Osteoblast (primary cell): ENCODE measurements at regions not wholly inside any gene's neighbourhood (a gene's known extent, or its start where the extent isn't known, plus 50 kb on each side); places are given as distances from the start of the nearest gene placed in this dataset.

Experiments used
- DNase-seq: peaks from one replicate; pipeline ENCODE4 v3.0.0; 2011; ENCODE audit warnings: low spot score, mixed read lengths; ENCODE audit not compliant: insufficient read length; ENCODE audit errors: missing footprints
- H2AFZ ChIP-seq: 2 replicates; pipeline ENCODE4 v1.6.0; 2011; ENCODE audit warnings: mild to moderate bottlenecking, low read length
- H3K27ac ChIP-seq: 2 replicates; pipeline ENCODE4 v1.5.1; 2011; ENCODE audit warnings: mild to moderate bottlenecking, low read depth, low read length, moderate library complexity
- H3K27me3 ChIP-seq: 2 replicates; pipeline ENCODE4 v1.6.0; 2012; ENCODE audit warnings: mild to moderate bottlenecking, control low read depth, inconsistent platforms, low read length, moderate library complexity; ENCODE audit not compliant: insufficient read depth
- H3K36me3 ChIP-seq: 2 replicates; pipeline ENCODE4 v1.5.1; 2011; ENCODE audit warnings: mild to moderate bottlenecking, low read length, control low read depth, moderate library complexity; ENCODE audit not compliant: insufficient read depth
- H3K4me1 ChIP-seq: 2 replicates; pipeline ENCODE4 v1.5.1; 2011; ENCODE audit warnings: mild to moderate bottlenecking, low read length, control low read depth, moderate library complexity; ENCODE audit not compliant: insufficient read depth
- H3K4me2 ChIP-seq: 2 replicates; pipeline ENCODE4 v1.6.0; 2011; ENCODE audit warnings: mild to moderate bottlenecking, low read length; ENCODE audit not compliant: insufficient read depth
- H3K4me3 ChIP-seq: fragments of 200-600 bp; sonication (generic); 3 replicates; pipeline ENCODE4 v1.5.1; 2012; ENCODE audit warnings: mild to moderate bottlenecking, low read length, inconsistent platforms; ENCODE audit not compliant: insufficient read depth
- H3K79me2 ChIP-seq: 2 replicates; pipeline ENCODE4 v1.6.0; 2012; ENCODE audit warnings: mild to moderate bottlenecking, low read length, control low read depth, inconsistent platforms; ENCODE audit not compliant: insufficient read depth
- H3K9me3 ChIP-seq: 2 replicates; pipeline ENCODE4 v1.5.1; 2011; ENCODE audit warnings: low read depth, low read length, control low read depth
- H4K20me1 ChIP-seq: 2 replicates; pipeline ENCODE4 v1.6.0; 2012; ENCODE audit warnings: mild to moderate bottlenecking, low read length, control low read depth; ENCODE audit not compliant: insufficient read depth
- TF ChIP-seq, protein P1 (sequence below): IDR thresholded peaks from 2 replicates; pipeline ENCODE4 v1.5.1; 2011; ENCODE audit warnings: mild to moderate bottlenecking, low read depth, low read length, moderate library complexity; ENCODE audit errors: extremely low read depth

DNA sequence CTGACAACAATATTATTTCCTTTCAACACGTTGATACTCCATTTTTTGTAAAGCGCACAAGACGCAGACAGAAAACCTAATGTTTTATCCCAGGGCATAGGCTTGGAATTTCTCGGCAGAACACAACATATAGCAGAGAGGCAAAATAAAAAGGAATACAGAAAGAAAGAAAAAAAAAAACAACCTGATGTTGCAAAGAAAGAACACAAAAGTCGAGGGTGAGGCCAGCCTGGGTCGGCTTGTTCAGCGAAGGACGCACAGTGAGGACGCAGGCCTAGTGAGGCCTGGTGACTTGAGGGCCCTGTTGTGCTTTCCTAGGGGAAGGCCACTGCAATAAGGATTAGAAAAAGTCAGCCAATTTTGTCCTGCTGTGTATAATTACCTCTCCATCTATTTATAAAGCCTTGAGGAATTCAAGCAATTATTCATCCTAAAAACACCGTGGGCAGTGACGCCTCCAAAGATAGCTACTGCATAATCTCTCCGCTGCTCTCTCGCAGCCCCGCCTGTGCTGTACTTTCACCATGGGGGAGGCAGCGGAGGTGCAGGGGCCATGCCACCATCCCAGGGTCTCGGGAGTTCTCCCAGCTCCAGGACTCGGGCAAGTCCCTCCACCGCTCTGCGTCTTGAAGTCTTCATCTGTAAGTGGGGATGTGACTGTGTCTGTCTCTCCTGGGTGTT is 61.9 kb upstream of the SH3RF3 start:
- H3K79me2 ChIP-seq, result no peaks in the 10 kb centered on the region
- H3K27me3 ChIP-seq, result peaks cover 43% of the 10 kb centered on the region
- H3K4me2 ChIP-seq, result no peak overlapping the region
- no peak overlapping the region for H3K27ac ChIP-seq
- no peaks in the 10 kb centered on the region for H3K9me3 ChIP-seq
- no peaks in the 10 kb centered on the region for H3K36me3 ChIP-seq
- TF ChIP-seq, protein P1, sequence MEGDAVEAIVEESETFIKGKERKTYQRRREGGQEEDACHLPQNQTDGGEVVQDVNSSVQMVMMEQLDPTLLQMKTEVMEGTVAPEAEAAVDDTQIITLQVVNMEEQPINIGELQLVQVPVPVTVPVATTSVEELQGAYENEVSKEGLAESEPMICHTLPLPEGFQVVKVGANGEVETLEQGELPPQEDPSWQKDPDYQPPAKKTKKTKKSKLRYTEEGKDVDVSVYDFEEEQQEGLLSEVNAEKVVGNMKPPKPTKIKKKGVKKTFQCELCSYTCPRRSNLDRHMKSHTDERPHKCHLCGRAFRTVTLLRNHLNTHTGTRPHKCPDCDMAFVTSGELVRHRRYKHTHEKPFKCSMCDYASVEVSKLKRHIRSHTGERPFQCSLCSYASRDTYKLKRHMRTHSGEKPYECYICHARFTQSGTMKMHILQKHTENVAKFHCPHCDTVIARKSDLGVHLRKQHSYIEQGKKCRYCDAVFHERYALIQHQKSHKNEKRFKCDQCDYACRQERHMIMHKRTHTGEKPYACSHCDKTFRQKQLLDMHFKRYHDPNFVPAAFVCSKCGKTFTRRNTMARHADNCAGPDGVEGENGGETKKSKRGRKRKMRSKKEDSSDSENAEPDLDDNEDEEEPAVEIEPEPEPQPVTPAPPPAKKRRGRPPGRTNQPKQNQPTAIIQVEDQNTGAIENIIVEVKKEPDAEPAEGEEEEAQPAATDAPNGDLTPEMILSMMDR, result no peak
- no peak overlapping the region for H3K4me3 ChIP-seq
- H4K20me1 ChIP-seq, result no peaks in the 10 kb centered on the region
- no peak overlapping the region for H2AFZ ChIP-seq
- no peak for DNase-seq
- no peaks in the 10 kb centered on the region for H3K4me1 ChIP-seq

DNA sequence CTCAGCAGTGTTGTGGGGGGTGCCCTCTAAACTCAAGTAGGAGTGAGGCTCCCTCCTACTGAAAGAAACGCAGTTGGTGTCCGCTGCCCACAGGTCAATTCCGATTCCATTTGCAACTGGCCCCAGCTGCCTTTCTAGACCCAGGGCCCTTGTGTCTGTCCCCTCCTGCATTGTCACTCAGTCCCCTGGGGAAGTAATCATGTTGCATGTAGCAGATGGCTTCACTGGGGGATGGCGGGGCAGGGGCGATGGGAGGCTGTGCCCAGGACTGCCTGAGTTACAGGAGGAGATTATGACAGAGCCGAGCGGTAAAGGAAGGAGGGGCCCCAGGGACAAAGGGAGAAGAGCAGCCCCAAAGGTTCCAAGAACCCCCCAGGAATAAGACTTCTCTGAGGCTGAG is 62.5 kb upstream of the SH3RF3 start:
- no peak overlapping the region for H3K27ac ChIP-seq
- H3K4me2 ChIP-seq, result no peak overlapping the region
- H3K4me3 ChIP-seq, result no peak overlapping the region
- DNase-seq, result no peak
- peaks cover 44% of the 10 kb centered on the region for H3K27me3 ChIP-seq
- H4K20me1 ChIP-seq, result no peaks in the 10 kb centered on the region
- H3K9me3 ChIP-seq, result no peaks in the 10 kb centered on the region
- TF ChIP-seq, protein P1, result no peak
- no peaks in the 10 kb centered on the region for H3K4me1 ChIP-seq
- no peak overlapping the region for H2AFZ ChIP-seq
- no peaks in the 10 kb centered on the region for H3K36me3 ChIP-seq
- H3K79me2 ChIP-seq, result no peaks in the 10 kb centered on the region

DNA sequence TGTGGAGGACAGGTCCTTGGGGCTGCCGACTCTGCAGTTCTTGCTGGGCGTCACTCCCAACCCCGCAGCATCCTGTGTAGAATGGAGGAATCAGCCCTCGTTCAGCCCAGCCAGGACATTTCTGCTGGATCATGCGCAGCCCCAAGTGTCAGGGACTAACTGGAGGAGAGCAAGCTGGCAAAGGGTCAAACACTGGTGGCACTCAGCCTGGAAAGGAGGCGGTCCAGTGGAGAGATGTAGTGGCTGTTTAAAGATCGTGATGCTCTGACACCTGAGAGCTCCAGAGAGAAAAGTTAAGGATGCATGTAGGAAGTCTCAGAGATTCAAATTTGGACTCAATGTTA is 63.6 kb upstream of the SH3RF3 start:
- Histone ChIP-seq H3K27me3 (peaks cover 48% of the 10 kb centered on the region), H4K20me1 (no peaks in the 10 kb centered on the region), H3K4me3 (no peak overlapping the region), H3K36me3 (no peaks in the 10 kb centered on the region), H3K4me1 (no peaks in the 10 kb centered on the region), H3K4me2 (no peak overlapping the region), H3K9me3 (no peaks in the 10 kb centered on the region), H3K27ac (no peak overlapping the region), H2AFZ (no peak overlapping the region), H3K79me2 (no peaks in the 10 kb centered on the region)
- TF ChIP-seq, protein P1, result no peak
- DNase-seq, result no peak

GRCh38 chr2:109064660-109065390 is 64.2 kb upstream of the SH3RF3 start:
- TF ChIP-seq, protein P1, result no peak
- Histone ChIP-seq H3K4me1 (no peaks in the 10 kb centered on the region), H2AFZ (no peak overlapping the region), H4K20me1 (no peaks in the 10 kb centered on the region), H3K79me2 (no peaks in the 10 kb centered on the region), H3K27ac (no peak overlapping the region), H3K4me3 (no peak overlapping the region), H3K9me3 (no peaks in the 10 kb centered on the region), H3K36me3 (no peaks in the 10 kb centered on the region), H3K4me2 (no peak overlapping the region), H3K27me3 (peaks cover 48% of the 10 kb centered on the region)
- DNase-seq, result no peak
